NB4 (cell line): ENCODE measurements at regions not wholly inside any gene's neighbourhood (a gene's known extent, or its start where the extent isn't known, plus 50 kb on each side); places are given as distances from the start of the nearest gene placed in this dataset.

Source experiments
- CTCF ChIP-seq: IDR thresholded peaks from one replicate; pipeline ENCODE4 v1.5.1; 2012; ENCODE audit warnings: low read depth, low read length
- POLR2A ChIP-seq: IDR thresholded peaks from 2 replicates; pipeline ENCODE4 v1.6.1; 2011; ENCODE audit warnings: mild to moderate bottlenecking; ENCODE audit not compliant: insufficient read length; ENCODE audit errors: extremely low read depth

- TF ChIP-seq POLR2A (no peak), CTCF (peak; percentile 99)
Observed at GRCh38 chr9:27888661-27889295, 315.5 kb upstream of the C9orf72 start.
